Naive thymus-derived CD4-positive, alpha-beta T cell (primary cell): ENCODE measurements at regions not wholly inside any gene's neighbourhood (a gene's known extent, or its start where the extent isn't known, plus 50 kb on each side); places are given as distances from the start of the nearest gene placed in this dataset.

Experiments used
- ATAC-seq: fragments of 150-1000 bp; cut with Tn5 transposase; 2 replicates; pipeline ENCODE4 v1.10.0; 2021; ENCODE audit warnings: mild to moderate bottlenecking, moderate library complexity
- CTCF ChIA-PET: fragments of 350-600 bp; sonication (Branson Sonifier 250); formaldehyde crosslinking; loops from one replicate; lab custom pipeline; 2021; ENCODE audit warnings: antibody characterized with exemption; lab: Charles Lee
- POLR2A ChIA-PET: fragments of 350-600 bp; sonication (Branson Sonifier 250); formaldehyde crosslinking; loops from one replicate; lab custom pipeline; 2021; ENCODE audit warnings: antibody characterized with exemption, inconsistent platforms; lab: Charles Lee
- DNase-seq, 9 donors: peaks; one replicate each; pipeline versions ENCODE4 v3.0.0 to v3.0.0-alpha.2; 2020 to 2022; ENCODE audit warnings: mixed read lengths in 1 of 9
- H3K27ac ChIP-seq: one replicate; pipeline ENCODE4 v1.7.0; 2013; ENCODE audit warnings: mild to moderate bottlenecking, low read depth, low read length, moderate library complexity
- H3K27me3 ChIP-seq, 2 donors: one replicate each; pipeline ENCODE4 v1.7.0; 2013; ENCODE audit warnings: low read length in 2 of 2, mild to moderate bottlenecking in 2 of 2, moderate library complexity in 2 of 2; ENCODE audit not compliant: control insufficient read depth in 2 of 2, insufficient read depth in 2 of 2
- H3K36me3 ChIP-seq, 3 experiments: 1 replicate in 2 of 3; 2 replicates in 1 of 3; pipeline ENCODE4 v1.7.0; 2013; ENCODE audit warnings: low read length in 3 of 3, mild to moderate bottlenecking in 3 of 3, moderate library complexity in 1 of 3; ENCODE audit not compliant: insufficient read depth in 3 of 3, control insufficient read depth in 2 of 3
- H3K4me1 ChIP-seq, 2 donors: one replicate each; pipeline ENCODE4 v1.7.0; 2013; ENCODE audit warnings: low read length in 2 of 2, mild to moderate bottlenecking in 2 of 2, moderate library complexity in 1 of 2; ENCODE audit not compliant: control insufficient read depth in 2 of 2, insufficient read depth in 2 of 2
- H3K4me3 ChIP-seq: 2 replicates; pipeline ENCODE4 v1.7.0; 2013; ENCODE audit warnings: mild to moderate bottlenecking, low read length
- H3K9me3 ChIP-seq, 3 experiments: 1 replicate in 2 of 3; 2 replicates in 1 of 3; pipeline ENCODE4 v1.7.0; 2013; ENCODE audit warnings: low read length in 3 of 3; ENCODE audit not compliant: control insufficient read depth in 2 of 3
- H3K27ac Mint-ChIP-seq, 9 donors: one replicate each; pipeline ENCODE4 v1.8.0; 2020 to 2022; ENCODE audit warnings: mixed read lengths in 9 of 9, mild to moderate bottlenecking in 8 of 9, moderate library complexity in 5 of 9, inconsistent platforms in 2 of 9
- H3K27me3 Mint-ChIP-seq, 5 donors: one replicate each; pipeline ENCODE4 v1.8.0; 2021 to 2022; ENCODE audit warnings: mixed read lengths in 5 of 5, mild to moderate bottlenecking in 1 of 5
- H3K36me3 Mint-ChIP-seq, 5 donors: one replicate each; pipeline ENCODE4 v1.8.0; 2020 to 2022; ENCODE audit warnings: mixed read lengths in 5 of 5, mild to moderate bottlenecking in 3 of 5, inconsistent platforms in 1 of 5
- H3K4me1 Mint-ChIP-seq, 7 donors: one replicate each; pipeline ENCODE4 v1.8.0; 2020 to 2022; ENCODE audit warnings: mixed read lengths in 7 of 7, mild to moderate bottlenecking in 3 of 7, inconsistent platforms in 1 of 7
- H3K4me3 Mint-ChIP-seq, 10 donors: one replicate each; pipeline ENCODE4 v1.8.0; 2020 to 2022; ENCODE audit warnings: mild to moderate bottlenecking in 10 of 10, mixed read lengths in 10 of 10, moderate library complexity in 6 of 10, inconsistent platforms in 2 of 10
- H3K9me3 Mint-ChIP-seq, 11 donors: one replicate each; pipeline ENCODE4 v1.8.0; 2020 to 2022; ENCODE audit warnings: mixed read lengths in 11 of 11, mild to moderate bottlenecking in 4 of 11, inconsistent platforms in 1 of 11, moderate library complexity in 1 of 11
- intact Hi-C, 2 donors: fragments of 100-400 bp; cut with micrococcal nuclease; formaldehyde crosslinking; loops; one replicate each; pipeline ENCODE4 v1.15.1; 2023

DNA sequence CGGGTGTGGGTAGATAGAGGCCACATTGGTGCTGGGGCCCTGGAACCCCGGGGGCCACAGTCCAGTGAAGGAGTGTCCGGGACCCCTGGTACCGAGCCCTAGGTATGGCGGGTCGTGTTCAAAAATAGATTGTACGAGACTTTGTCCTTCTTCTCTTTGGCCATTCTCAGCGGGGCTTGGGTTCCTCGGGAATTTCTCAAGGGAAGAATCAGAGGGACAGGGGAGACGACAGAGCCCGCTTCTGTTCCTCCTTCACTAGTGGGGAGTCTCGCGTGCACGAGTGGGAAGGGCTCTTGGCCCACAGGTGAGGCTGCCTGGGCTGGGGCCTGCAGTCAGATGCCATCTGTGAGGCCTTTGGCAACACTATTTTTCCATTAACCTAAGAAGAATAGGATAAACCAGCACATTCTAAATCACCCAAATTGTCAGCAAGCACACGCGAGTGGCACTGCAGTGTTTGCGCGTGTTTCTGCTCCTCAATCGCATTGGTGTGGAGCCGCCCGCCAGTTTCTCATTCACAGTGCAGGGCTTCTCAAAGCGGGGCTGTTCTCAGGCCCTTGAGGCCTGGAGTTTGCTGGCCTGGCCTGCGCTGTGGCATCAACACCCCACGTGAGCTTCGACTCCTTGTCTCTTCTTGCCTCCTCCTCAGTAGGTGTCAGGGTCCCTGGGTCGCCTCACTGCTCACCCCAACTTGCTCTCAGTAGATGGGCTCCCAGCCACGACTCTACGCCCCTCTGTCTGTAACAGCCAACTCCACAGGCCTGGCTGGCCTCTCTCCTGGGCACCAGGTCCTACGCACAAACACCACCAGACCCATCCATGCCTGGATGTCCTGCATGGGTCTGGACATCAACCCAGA is 187.6 kb upstream of the SHH start:
- no peaks in the 10 kb centered on the region for H3K27me3 ChIP-seq
- CTCF ChIA-PET, result no interaction called here
- H3K4me1 ChIP-seq, result peaks cover 0 to 23% of the 10 kb centered on the region in 2 donors
- no peaks in the 10 kb centered on the region for H3K36me3 ChIP-seq
- POLR2A ChIA-PET, result no interaction called here
- Mint-ChIP-seq H3K27me3 (peaks cover 0 to 35% (median 10%) of the 10 kb centered on the region in 5 donors), H3K4me1 (peaks cover 11 to 52% (median 39%) of the 10 kb centered on the region in 7 donors), H3K36me3 (no peaks in the 10 kb centered on the region), H3K9me3 (no peaks in the 10 kb centered on the region), H3K27ac (peak overlapping the region in 1 of 9 donors; percentile 83), H3K4me3 (peak overlapping the region in 1 of 10 donors; percentile 45)
- no peak for ATAC-seq
- H3K4me3 ChIP-seq, result no peak overlapping the region
- intact Hi-C loops, result loop anchor here in 1 of 2 donors (5.0 kb wide), 1 partner anchor 42 kb away; no protein-coding TSS in a partner anchor
- DNase-seq, result no peak
- H3K9me3 ChIP-seq, result no peaks in the 10 kb centered on the region
- H3K27ac ChIP-seq, result no peak overlapping the region

DNA sequence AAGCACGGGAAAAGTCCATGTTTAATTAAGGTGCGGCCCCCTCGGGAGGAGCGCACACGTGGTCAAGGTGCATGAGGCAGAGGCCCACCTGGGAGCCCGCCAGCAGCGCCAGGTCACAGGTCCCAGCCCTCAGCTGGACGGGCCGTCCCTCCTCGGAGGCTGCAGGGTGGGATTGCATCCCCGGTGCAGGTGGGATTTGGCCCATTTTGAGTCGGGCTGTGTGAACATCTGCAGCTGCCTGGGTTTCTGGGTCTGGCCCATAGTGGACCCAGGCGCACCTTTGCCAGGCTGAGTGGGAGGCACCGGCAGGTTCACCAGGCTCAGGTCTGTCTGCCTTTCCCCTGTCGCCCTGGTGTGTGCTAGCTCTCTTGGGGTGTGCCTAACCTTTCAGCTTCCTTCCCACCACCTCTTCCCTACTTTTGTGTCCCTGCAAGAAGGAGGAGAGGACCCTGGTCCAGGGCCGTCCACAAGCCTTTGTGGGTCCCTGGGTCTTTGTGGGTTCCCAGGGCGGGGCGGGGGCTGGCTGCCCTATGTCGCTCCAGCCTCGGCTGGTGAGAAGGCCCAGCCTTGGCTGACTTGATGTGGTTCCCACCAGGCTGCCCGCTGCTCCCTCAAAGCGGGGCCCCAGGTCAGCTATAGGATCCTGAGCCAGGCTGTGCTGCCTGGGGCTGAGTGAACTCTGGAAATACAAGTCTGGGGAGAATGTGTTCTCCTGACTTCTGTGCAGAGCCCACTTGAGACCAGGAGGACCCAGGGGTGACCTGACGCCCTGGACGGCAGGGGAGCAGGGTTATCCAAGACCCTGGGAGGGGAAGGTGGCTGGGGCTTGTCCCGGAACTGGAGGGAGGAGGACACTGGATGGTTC is 186.7 kb upstream of the SHH start:
- ChIA-PET CTCF (no interaction called here), POLR2A (interaction anchor here (1.1 kb wide), 1 partner anchor 15 kb away, joined by 3 read pairs; no protein-coding TSS in a partner anchor)
- Mint-ChIP-seq H3K4me1 (peaks cover 19 to 61% (median 48%) of the 10 kb centered on the region in 7 donors), H3K9me3 (peaks cover 0 to 3% (median 0%) of the 10 kb centered on the region in 11 donors), H3K27ac (no peak overlapping the region), H3K36me3 (no peaks in the 10 kb centered on the region), H3K4me3 (peak overlapping the region in 6 of 10 donors; percentile 45 to 99 (median 72)), H3K27me3 (peaks cover 0 to 44% (median 13%) of the 10 kb centered on the region in 5 donors)
- no peaks in the 10 kb centered on the region for H3K36me3 ChIP-seq
- no peak overlapping the region for H3K4me3 ChIP-seq
- no peak overlapping the region for H3K27ac ChIP-seq
- DNase-seq (no peak), ATAC-seq (no peak)
- no peaks in the 10 kb centered on the region for H3K9me3 ChIP-seq
- intact Hi-C loops, result loop anchor here in 1 of 2 donors (5.0 kb wide), 1 partner anchor 43 kb away; no protein-coding TSS in a partner anchor
- no peaks in the 10 kb centered on the region for H3K27me3 ChIP-seq
- H3K4me1 ChIP-seq, result peaks cover 0 to 32% of the 10 kb centered on the region in 2 donors

DNA sequence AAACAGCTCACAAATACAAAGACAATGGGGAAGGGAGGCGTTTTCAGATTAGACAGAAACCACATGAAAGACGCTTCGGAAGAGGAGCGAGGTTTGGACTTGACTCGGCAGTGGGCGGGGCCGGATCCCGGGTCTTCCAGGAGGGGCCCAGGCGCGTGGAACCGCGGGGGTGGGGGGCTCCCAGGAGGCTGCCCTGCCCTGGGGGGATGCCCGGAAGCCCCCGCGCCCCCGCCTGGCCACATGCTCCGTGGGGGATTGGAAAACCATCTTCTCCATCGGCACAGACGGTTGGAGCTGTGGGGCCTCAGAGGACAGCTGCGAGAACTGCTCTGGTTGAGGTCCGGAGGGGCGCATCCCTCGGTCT is 186.0 kb upstream of the SHH start:
- H3K27me3 ChIP-seq, result no peaks in the 10 kb centered on the region
- ATAC-seq, result peak; percentile 10
- H3K36me3 ChIP-seq, result no peaks in the 10 kb centered on the region
- ChIA-PET CTCF (no interaction called here), POLR2A (interaction anchor here (1.1 kb wide), 1 partner anchor 16 kb away, joined by 3 read pairs; no protein-coding TSS in a partner anchor)
- H3K4me1 ChIP-seq, result peaks cover 0 to 38% of the 10 kb centered on the region in 2 donors
- Mint-ChIP-seq H3K27ac (peak overlapping the region in 5 of 9 donors; percentile 8 to 72 (median 18)), H3K9me3 (peaks cover 0 to 3% (median 0%) of the 10 kb centered on the region in 11 donors), H3K36me3 (no peaks in the 10 kb centered on the region), H3K4me3 (peak overlapping the region; percentile 58 to 99 (median 80)), H3K27me3 (peaks cover 0 to 50% (median 13%) of the 10 kb centered on the region in 5 donors), H3K4me1 (peaks cover 22 to 68% (median 55%) of the 10 kb centered on the region in 7 donors)
- H3K4me3 ChIP-seq, result no peak overlapping the region
- intact Hi-C loops, result loop anchor here in 1 of 2 donors (5.0 kb wide), 1 partner anchor 44 kb away; no protein-coding TSS in a partner anchor
- H3K9me3 ChIP-seq, result no peaks in the 10 kb centered on the region
- DNase-seq, result peak in 5 of 9 donors; percentile 28 to 56 (median 36)
- no peak overlapping the region for H3K27ac ChIP-seq

DNA sequence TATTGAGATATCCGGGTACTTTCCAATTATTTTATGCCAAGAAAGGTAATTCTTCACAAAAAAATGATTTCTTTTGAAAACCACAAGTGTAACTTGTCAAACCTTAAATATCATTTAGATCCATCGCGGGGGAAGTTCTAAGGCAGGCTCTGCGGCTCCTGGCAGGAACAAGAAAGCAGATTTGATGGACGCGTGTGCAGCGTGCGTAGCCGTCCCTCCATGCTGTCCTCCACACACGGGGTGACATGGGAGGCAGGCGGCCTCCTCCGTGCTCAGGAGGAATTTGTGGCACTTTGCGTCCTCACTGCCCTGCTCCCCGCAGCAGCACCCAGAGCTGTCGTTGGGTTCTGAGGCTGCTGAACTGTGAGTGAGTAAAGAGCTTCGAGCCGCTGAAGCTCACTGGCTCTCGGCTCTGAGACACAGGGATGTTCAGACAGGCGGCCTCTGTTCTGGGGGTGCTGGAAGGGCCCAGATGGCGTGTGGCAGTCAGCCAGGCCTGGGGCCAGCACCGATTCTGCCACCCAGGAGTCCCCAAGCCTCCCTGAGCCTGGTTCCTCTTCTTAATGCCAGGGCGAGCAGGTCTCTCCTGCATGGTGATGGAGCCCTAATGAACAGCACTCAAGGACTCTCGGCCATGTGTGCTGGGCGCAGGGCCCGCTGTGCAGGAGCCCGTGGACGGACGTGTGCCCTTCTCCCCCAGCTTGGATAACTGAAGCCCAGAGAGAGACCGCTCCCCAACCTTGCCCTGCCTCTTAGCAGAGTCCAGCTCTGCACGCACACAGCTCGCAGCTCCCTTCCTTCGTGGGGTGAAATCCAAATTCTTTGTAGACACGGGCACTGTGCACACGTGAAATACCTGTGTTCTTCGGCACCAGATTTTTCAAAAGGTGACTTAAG is 185.4 kb upstream of the SHH start:
- peak overlapping the region; percentile 10 for H3K4me3 ChIP-seq
- H3K27me3 Mint-ChIP-seq, result peaks cover 0 to 49% (median 13%) of the 10 kb centered on the region in 5 donors
- DNase-seq, result no peak
- no peak overlapping the region for H3K27ac ChIP-seq
- peaks cover 0 to 3% (median 0%) of the 10 kb centered on the region in 11 donors for H3K9me3 Mint-ChIP-seq
- peaks cover 22 to 69% (median 61%) of the 10 kb centered on the region in 7 donors for H3K4me1 Mint-ChIP-seq
- no peaks in the 10 kb centered on the region for H3K27me3 ChIP-seq
- peak; percentile 27 for ATAC-seq
- peak overlapping the region in 6 of 9 donors; percentile 8 to 72 (median 22) for H3K27ac Mint-ChIP-seq
- no peaks in the 10 kb centered on the region for H3K9me3 ChIP-seq
- H3K36me3 Mint-ChIP-seq, result no peaks in the 10 kb centered on the region
- CTCF ChIA-PET, result interaction anchor here (0.5 kb wide), 1 partner anchor 28 kb away, joined by 3 read pairs; no protein-coding TSS in a partner anchor
- POLR2A ChIA-PET, result interaction anchor here (1.1 kb wide), 1 partner anchor 17 kb away, joined by 3 read pairs; no protein-coding TSS in a partner anchor
- intact Hi-C loops, result loop anchor here in 1 of 2 donors (1.0 to 5.0 kb wide), 2 partner anchors 45 to 99 kb away; no protein-coding TSS in a partner anchor
- peak overlapping the region; percentile 58 to 99 (median 80) for H3K4me3 Mint-ChIP-seq
- no peaks in the 10 kb centered on the region for H3K36me3 ChIP-seq
- H3K4me1 ChIP-seq, result peaks cover 0 to 44% of the 10 kb centered on the region in 2 donors

DNA sequence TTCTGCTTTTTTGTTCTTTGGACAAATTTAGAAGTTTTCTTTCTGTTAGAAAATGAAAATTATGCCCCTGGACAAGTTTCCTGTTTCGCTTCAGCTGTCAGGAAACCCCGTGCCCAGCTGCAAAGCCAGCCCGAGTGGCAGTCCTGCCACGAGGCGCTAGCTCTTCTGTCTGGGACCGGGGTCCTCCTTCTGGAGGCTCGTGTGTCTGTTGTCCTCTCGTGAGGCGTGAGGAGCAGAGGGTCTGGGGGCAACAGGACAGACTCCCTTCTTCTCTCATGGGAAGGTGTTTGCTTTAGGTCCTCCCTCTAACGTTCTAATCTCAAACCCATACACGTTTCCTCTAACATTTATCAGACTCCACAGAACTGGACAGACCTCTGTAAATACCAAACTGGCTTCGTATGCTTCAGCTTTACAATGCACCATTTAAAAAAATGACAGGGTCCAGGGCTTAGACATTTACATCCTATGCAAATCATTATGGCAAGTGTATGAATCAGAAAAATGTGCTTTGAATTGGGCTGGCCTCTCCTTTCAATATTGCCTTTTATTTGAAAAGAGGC is 184.5 kb upstream of the SHH start:
- POLR2A ChIA-PET, result no interaction called here
- Histone ChIP-seq H3K27ac (no peak overlapping the region), H3K27me3 (no peaks in the 10 kb centered on the region), H3K9me3 (no peaks in the 10 kb centered on the region), H3K36me3 (no peaks in the 10 kb centered on the region), H3K4me1 (peaks cover 0 to 53% of the 10 kb centered on the region in 2 donors), H3K4me3 (no peak overlapping the region)
- ATAC-seq, result no peak
- peaks cover 0 to 47% (median 13%) of the 10 kb centered on the region in 5 donors for H3K27me3 Mint-ChIP-seq
- H3K36me3 Mint-ChIP-seq, result no peaks in the 10 kb centered on the region
- H3K27ac Mint-ChIP-seq, result peak overlapping the region in 1 of 9 donors; percentile 49
- peaks cover 26 to 74% (median 68%) of the 10 kb centered on the region in 7 donors for H3K4me1 Mint-ChIP-seq
- intact Hi-C loops, result loop anchor here in 1 of 2 donors (1.0 to 5.0 kb wide), 2 partner anchors 46 to 100 kb away; no protein-coding TSS in a partner anchor
- peaks cover 0 to 3% (median 0%) of the 10 kb centered on the region in 11 donors for H3K9me3 Mint-ChIP-seq
- H3K4me3 Mint-ChIP-seq, result peak overlapping the region; percentile 58 to 99 (median 80)
- DNase-seq, result no peak
- CTCF ChIA-PET, result no interaction called here
